Prostate gland (tissue), 2 donors: ENCODE measurements at regions not wholly inside any gene's neighbourhood (a gene's known extent, or its start where the extent isn't known, plus 50 kb on each side); places are given as distances from the start of the nearest gene placed in this dataset.

Experiments
- DNase-seq: peaks from one replicate; pipeline ENCODE4 v3.0.0-alpha.2; 2019; ENCODE audit warnings: low spot score
- H3K27ac ChIP-seq, 2 donors: fragments of 200-600 bp; sonication (generic); 2 replicates each; pipeline ENCODE4 v1.5.1; 2017 to 2019
- H3K27me3 ChIP-seq: fragments of 200-600 bp; sonication (generic); replicated peaks from 2 replicates; pipeline ENCODE4 v1.5.1; 2019; ENCODE audit not compliant: insufficient read depth
- H3K36me3 ChIP-seq, 2 donors: fragments of 200-600 bp; sonication (generic); 1 replicate in 1 of 2; 2 replicates in 1 of 2; pipeline versions ENCODE4 v1.5.1 to v1.8.1; 2017 to 2019
- H3K4me1 ChIP-seq: fragments of 200-600 bp; sonication (generic); replicated peaks from 2 replicates; pipeline ENCODE4 v1.5.1; 2019
- H3K4me3 ChIP-seq, 2 donors: fragments of 200-600 bp; sonication (generic); 2 replicates each; pipeline ENCODE4 v1.5.1; 2017 to 2019
- H3K9me3 ChIP-seq: fragments of 200-600 bp; sonication (generic); 2 replicates; pipeline ENCODE4 v1.5.1; 2017
- POLR2A ChIP-seq: fragments of 450-650 bp; IDR thresholded peaks from one replicate; pipeline ENCODE4 v1.6.1; 2016; ENCODE audit warnings: antibody characterized with exemption, mild to moderate bottlenecking
- POLR2AphosphoS5 ChIP-seq: sonication (generic); formaldehyde crosslinking; IDR thresholded peaks from one replicate; pipeline ENCODE4 v1.6.1; 2017; ENCODE audit warnings: antibody characterized with exemption
- WGBS: methylation state at CpG from one replicate; pipeline ENCODE4 v1.1.5; 2018; 5-methylcytosine and 5-hydroxymethylcytosine counted together
- intact Hi-C: fragments of 100-400 bp; cut with DNase I; formaldehyde crosslinking; loops from one replicate; pipeline ENCODE4 v1.14.2; 2022
- TF ChIP-seq, protein P1 (sequence below), 4 experiments: fragments of 200-600 bp in 2 of 4; fragments of 450-650 bp in 2 of 4; sonication (generic) in 2 of 4; IDR thresholded peaks; 1 replicate in 3 of 4; 2 replicates in 1 of 4; pipeline ENCODE4 v1.5.1; 2016 to 2019; ENCODE audit warnings: antibody characterized with exemption in 4 of 4, mild to moderate bottlenecking in 2 of 4, moderate library complexity in 2 of 4

DNA sequence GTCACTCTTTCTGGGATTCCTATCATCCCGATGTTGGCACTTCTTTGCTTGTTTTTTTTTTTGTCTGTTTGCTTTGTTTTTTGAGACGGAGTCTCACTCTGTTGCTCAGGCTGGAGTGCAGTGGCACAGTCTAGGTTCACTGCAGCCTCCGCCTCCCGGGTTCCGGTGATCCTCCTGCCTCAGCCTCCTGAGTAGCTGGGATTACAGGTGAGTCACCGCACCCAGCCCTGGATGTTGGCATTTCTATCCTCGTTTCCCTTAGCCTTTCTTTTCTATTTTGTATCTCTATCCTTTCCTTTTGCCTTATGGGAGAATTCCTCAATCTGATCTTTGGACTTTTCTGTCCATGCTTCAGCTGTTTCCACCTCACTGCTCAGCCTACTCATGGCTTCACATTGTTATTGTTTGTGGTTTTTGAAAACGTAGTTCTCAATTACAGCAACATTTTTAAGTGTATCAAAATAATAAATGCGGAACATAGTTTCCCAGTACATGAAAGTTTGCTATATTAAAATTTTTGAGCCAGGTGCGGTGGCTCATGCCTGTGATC lies 62.1 kb upstream of the ZNF516 start:
- Histone ChIP-seq H3K36me3 (no peaks in the 10 kb centered on the region), H3K4me3 (no peak overlapping the region), H3K27me3 (no peaks in the 10 kb centered on the region), H3K4me1 (no peaks in the 10 kb centered on the region), H3K9me3 (no peaks in the 10 kb centered on the region), H3K27ac (no peak overlapping the region)
- 79% methylated on average over 10 of the region's 10 CpGs for WGBS
- DNase-seq, result no peak
- intact Hi-C loops, result no loop called here
- no peak for TF ChIP-seq POLR2AphosphoS5
- no peak for TF ChIP-seq POLR2A
- TF ChIP-seq, protein P1, sequence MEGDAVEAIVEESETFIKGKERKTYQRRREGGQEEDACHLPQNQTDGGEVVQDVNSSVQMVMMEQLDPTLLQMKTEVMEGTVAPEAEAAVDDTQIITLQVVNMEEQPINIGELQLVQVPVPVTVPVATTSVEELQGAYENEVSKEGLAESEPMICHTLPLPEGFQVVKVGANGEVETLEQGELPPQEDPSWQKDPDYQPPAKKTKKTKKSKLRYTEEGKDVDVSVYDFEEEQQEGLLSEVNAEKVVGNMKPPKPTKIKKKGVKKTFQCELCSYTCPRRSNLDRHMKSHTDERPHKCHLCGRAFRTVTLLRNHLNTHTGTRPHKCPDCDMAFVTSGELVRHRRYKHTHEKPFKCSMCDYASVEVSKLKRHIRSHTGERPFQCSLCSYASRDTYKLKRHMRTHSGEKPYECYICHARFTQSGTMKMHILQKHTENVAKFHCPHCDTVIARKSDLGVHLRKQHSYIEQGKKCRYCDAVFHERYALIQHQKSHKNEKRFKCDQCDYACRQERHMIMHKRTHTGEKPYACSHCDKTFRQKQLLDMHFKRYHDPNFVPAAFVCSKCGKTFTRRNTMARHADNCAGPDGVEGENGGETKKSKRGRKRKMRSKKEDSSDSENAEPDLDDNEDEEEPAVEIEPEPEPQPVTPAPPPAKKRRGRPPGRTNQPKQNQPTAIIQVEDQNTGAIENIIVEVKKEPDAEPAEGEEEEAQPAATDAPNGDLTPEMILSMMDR (IDR thresholded peaks at IDR 0.05), result no peak

DNA sequence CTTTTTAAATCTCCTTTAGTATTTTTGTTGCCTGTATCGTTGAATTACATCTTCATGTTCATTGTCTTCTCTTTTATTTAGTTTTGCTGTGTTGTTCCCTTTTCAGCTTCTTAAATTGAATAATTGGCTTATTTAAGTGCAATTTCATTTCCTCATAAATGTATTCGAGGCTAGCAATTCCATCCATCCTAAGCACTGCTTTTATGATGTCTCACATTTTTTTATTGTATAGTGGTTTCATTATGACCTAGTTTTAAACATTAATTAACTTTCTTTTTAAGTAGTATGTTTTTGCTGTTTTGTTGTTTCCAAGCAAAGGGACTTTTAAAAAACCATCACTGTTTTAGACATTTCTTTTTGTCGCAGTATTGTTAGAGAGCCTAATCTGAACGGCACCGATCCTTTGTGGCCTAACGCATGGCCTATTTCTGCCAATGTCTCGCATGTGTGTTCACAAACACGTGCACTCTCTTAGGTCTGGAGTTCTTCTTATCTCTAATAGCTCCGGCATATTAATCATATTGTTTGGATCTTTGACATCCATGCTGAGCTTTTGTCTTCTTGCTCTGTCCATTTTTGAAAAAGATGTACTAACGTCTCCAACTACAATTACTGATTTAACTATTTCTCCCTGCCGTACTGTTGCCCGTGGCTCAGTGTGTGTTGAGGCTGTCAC lies 59.6 kb upstream of the ZNF516 start:
- H3K27ac ChIP-seq, result no peak overlapping the region
- no peak overlapping the region for H3K4me3 ChIP-seq
- TF ChIP-seq, protein P1 (IDR thresholded peaks at IDR 0.05), result no peak
- TF ChIP-seq POLR2A, result no peak
- TF ChIP-seq POLR2AphosphoS5, result no peak
- no peaks in the 10 kb centered on the region for H3K9me3 ChIP-seq
- WGBS, result 69% methylated on average over 12 of the region's 12 CpGs
- no peaks in the 10 kb centered on the region for H3K27me3 ChIP-seq
- intact Hi-C loops, result no loop called here
- H3K4me1 ChIP-seq, result no peaks in the 10 kb centered on the region
- H3K36me3 ChIP-seq, result no peaks in the 10 kb centered on the region
- no peak for DNase-seq

DNA sequence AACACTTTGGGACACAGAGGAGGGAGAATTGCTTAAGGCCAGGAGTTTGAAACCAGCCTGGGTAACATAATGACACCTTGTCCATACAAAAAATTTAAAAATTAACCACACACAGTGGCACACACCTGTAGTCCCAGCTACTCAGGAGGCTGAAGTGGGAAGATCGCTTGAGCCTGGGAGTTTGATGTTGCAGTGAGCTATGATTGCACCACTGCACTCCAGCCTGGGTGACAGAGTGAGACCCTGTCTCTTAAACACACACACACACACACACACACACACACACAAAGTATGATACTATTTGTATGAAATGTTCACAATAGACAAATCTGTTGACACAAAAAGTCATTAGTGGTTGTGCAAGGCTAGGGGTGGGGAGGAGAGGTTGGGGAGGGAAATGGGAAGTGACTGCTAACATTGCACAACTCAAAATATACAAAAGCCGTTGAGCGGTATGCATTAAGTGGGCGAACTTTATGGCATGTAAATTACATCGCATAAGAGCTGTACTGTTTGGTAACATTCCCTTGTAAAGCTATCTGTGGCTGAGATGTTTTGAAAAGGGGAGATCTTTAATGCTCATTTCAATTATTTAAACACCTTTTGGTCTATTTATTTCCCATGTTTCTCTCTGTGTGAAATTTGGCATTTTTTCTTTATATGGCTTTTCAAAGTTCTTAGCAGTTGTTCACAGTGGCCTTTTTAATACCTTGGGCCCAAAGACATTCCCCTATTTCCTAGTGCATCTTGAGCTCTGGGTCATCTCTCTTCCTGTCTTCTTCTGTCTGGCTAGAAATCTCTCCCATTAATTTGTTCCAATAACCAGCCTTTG lies 58.9 kb upstream of the ZNF516 start:
- no peaks in the 10 kb centered on the region for H3K9me3 ChIP-seq
- no peak for DNase-seq
- H3K4me1 ChIP-seq, result no peaks in the 10 kb centered on the region
- H3K27me3 ChIP-seq, result no peaks in the 10 kb centered on the region
- H3K36me3 ChIP-seq, result no peaks in the 10 kb centered on the region
- WGBS, result 57% methylated on average over 5 of the region's 5 CpGs
- TF ChIP-seq, protein P1 (IDR thresholded peaks at IDR 0.05), result no peak
- TF ChIP-seq POLR2AphosphoS5, result no peak
- TF ChIP-seq POLR2A, result no peak
- H3K27ac ChIP-seq, result no peak overlapping the region
- H3K4me3 ChIP-seq, result no peak overlapping the region
- intact Hi-C loops, result no loop called here

DNA sequence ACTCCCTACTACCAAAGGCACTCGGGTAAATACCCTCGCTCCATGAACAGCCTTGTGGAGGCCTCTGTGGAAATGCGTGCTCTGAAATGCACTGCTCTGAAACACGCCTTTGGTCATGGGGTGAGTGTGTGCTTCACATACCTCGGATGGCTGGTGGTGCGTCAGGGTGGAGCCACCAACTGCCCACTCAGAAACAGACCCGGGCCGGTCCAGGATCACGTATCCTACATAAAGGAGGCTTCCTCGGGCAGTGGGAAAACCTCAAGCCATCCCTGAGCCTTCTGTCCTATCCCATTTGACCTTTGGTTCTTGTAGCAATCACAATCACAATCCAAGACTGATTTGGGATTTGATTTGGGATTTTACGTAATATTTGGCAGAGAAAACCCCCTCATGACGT lies 53.5 kb upstream of the ZNF516 start:
- 98% methylated on average over 12 of the region's 12 CpGs for WGBS
- no peak for DNase-seq
- no peak overlapping the region for H3K4me3 ChIP-seq

More for the DNA sequence above, 53.5 kb upstream of the ZNF516 start:
- Histone ChIP-seq H3K9me3 (no peaks in the 10 kb centered on the region), H3K36me3 (no peaks in the 10 kb centered on the region), H3K4me1 (no peaks in the 10 kb centered on the region), H3K27me3 (no peaks in the 10 kb centered on the region), H3K27ac (no peak overlapping the region)
- TF ChIP-seq POLR2AphosphoS5 (no peak), POLR2A (no peak)
- TF ChIP-seq, protein P1 (IDR thresholded peaks at IDR 0.05), result no peak
- intact Hi-C loops, result no loop called here
